ENCODE measurements at regions not wholly inside any gene's neighbourhood (a gene's known extent, or its start where the extent isn't known, plus 50 kb on each side); places are given as distances from the start of the nearest gene placed in this dataset.

GRCh38 chr5:144960296-144960695 is 789.6 kb downstream of the KCTD16 start:
- Histone ChIP-seq H3K9me3 (ENCODE audit: low read depth, low read length, poor library complexity, severe bottlenecking) (no peaks in the 10 kb centered on the region), H3K4me3 (ENCODE audit: low read depth, low read length, poor library complexity, severe bottlenecking) (no peak overlapping the region), H3K4me1 (ENCODE audit: insufficient read depth, low read length, poor library complexity, severe bottlenecking) (no peaks in the 10 kb centered on the region), H3K27me3 (replicated peaks; ENCODE audit: insufficient read depth, low read depth, low read length, poor library complexity) (no peaks in the 10 kb centered on the region), H3K27ac (ENCODE audit: low read depth, low read length, poor library complexity, severe bottlenecking) (no peak overlapping the region), H3K36me3 (ENCODE audit: insufficient read depth, low read length, poor library complexity, severe bottlenecking) (no peaks in the 10 kb centered on the region)
- ChIA-PET POLR2A (ENCODE audit: low non-redundant PET) (no interaction called here), CTCF (no interaction called here)
- no peak for TF ChIP-seq CTCF (conservative IDR thresholded peaks at IDR 0.05; ENCODE audit: low read depth, low read length)
- no peak for TF ChIP-seq EZH2 (IDR thresholded peaks at IDR 0.05; ENCODE audit: borderline replicate concordance, low read depth, low read length, poor library complexity, severe bottlenecking)
- DNase-seq (ENCODE audit: low spot score) = no peak
- intact Hi-C loops (cut with micrococcal nuclease; ENCODE audit: unreplicated experiment) = no loop called here
- no TSS peak for BruUV-seq (replicated peaks)

GRCh38 chr5:144958002-144958401 is 787.3 kb downstream of the KCTD16 start:
- ChIA-PET CTCF (no interaction called here), POLR2A (ENCODE audit: low non-redundant PET) (no interaction called here)
- intact Hi-C loops (cut with micrococcal nuclease; ENCODE audit: unreplicated experiment) = no loop called here
- BruUV-seq (replicated peaks) = no TSS peak
- no peak for DNase-seq (ENCODE audit: low spot score)
- Histone ChIP-seq H3K9me3 (ENCODE audit: low read depth, low read length, poor library complexity, severe bottlenecking) (no peaks in the 10 kb centered on the region), H3K27ac (ENCODE audit: low read depth, low read length, poor library complexity, severe bottlenecking) (no peak overlapping the region), H3K4me1 (ENCODE audit: insufficient read depth, low read length, poor library complexity, severe bottlenecking) (no peaks in the 10 kb centered on the region), H3K4me3 (ENCODE audit: low read depth, low read length, poor library complexity, severe bottlenecking) (no peak overlapping the region), H3K36me3 (ENCODE audit: insufficient read depth, low read length, poor library complexity, severe bottlenecking) (no peaks in the 10 kb centered on the region), H3K27me3 (replicated peaks; ENCODE audit: insufficient read depth, low read depth, low read length, poor library complexity) (no peaks in the 10 kb centered on the region)
- TF ChIP-seq EZH2 (IDR thresholded peaks at IDR 0.05; ENCODE audit: borderline replicate concordance, low read depth, low read length, poor library complexity, severe bottlenecking) = no peak
- TF ChIP-seq CTCF (conservative IDR thresholded peaks at IDR 0.05; ENCODE audit: low read depth, low read length) = no peak

GRCh38 chr5:144950996-144951395 is 780.3 kb downstream of the KCTD16 start:
- TF ChIP-seq EZH2 (IDR thresholded peaks at IDR 0.05; ENCODE audit: borderline replicate concordance, low read depth, low read length, poor library complexity, severe bottlenecking) (no peak), CTCF (conservative IDR thresholded peaks at IDR 0.05; ENCODE audit: low read depth, low read length) (no peak)
- DNase-seq (ENCODE audit: low spot score) = no peak
- ChIA-PET CTCF (no interaction called here), POLR2A (ENCODE audit: low non-redundant PET) (no interaction called here)
- Histone ChIP-seq H3K9me3 (ENCODE audit: low read depth, low read length, poor library complexity, severe bottlenecking) (no peaks in the 10 kb centered on the region), H3K27me3 (replicated peaks; ENCODE audit: insufficient read depth, low read depth, low read length, poor library complexity) (no peaks in the 10 kb centered on the region), H3K36me3 (ENCODE audit: insufficient read depth, low read length, poor library complexity, severe bottlenecking) (no peaks in the 10 kb centered on the region), H3K4me1 (ENCODE audit: insufficient read depth, low read length, poor library complexity, severe bottlenecking) (no peaks in the 10 kb centered on the region), H3K27ac (ENCODE audit: low read depth, low read length, poor library complexity, severe bottlenecking) (no peak overlapping the region), H3K4me3 (ENCODE audit: low read depth, low read length, poor library complexity, severe bottlenecking) (no peak overlapping the region)
- intact Hi-C loops (cut with micrococcal nuclease; ENCODE audit: unreplicated experiment) = no loop called here
- no TSS peak for BruUV-seq (replicated peaks)

All from A673 (cell line).